ENCODE measurements at regions not wholly inside any gene's neighbourhood (a gene's known extent, or its start where the extent isn't known, plus 50 kb on each side); places are given as distances from the start of the nearest gene placed in this dataset.
"Not testable (repeated sequence)": the region's sequence is repeated elsewhere in the genome, so short reads cannot be mapped to it uniquely, and the experiment has no call there.

DNA sequence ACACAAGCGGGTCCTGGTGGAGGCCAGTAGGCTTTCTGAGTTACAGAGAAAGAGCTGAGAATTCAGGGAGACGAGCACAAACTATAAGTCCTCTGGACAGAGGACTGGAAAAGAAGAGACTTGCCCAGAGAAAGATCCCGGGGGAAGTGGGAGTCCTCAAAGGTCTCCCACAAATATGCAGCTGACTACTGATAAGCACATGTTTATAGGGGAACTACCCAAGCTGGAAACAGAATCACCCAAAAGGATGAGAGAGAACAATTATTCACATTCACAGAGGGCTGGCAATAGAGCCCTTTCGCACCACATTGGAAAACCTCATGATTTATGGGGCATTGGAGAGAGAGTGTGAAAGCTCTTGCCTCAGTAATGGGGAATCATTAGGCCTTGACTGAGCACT, 337.6 kb downstream of the IRS1 start:
- Histone ChIP-seq H3K27ac (no peak overlapping the region), H3K4me3 (no peak overlapping the region)
- TF ChIP-seq, protein P1, sequence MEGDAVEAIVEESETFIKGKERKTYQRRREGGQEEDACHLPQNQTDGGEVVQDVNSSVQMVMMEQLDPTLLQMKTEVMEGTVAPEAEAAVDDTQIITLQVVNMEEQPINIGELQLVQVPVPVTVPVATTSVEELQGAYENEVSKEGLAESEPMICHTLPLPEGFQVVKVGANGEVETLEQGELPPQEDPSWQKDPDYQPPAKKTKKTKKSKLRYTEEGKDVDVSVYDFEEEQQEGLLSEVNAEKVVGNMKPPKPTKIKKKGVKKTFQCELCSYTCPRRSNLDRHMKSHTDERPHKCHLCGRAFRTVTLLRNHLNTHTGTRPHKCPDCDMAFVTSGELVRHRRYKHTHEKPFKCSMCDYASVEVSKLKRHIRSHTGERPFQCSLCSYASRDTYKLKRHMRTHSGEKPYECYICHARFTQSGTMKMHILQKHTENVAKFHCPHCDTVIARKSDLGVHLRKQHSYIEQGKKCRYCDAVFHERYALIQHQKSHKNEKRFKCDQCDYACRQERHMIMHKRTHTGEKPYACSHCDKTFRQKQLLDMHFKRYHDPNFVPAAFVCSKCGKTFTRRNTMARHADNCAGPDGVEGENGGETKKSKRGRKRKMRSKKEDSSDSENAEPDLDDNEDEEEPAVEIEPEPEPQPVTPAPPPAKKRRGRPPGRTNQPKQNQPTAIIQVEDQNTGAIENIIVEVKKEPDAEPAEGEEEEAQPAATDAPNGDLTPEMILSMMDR (IDR thresholded peaks at IDR 0.05), result no peak
- no peak for DNase-seq (ENCODE audit: low spot score)

DNA sequence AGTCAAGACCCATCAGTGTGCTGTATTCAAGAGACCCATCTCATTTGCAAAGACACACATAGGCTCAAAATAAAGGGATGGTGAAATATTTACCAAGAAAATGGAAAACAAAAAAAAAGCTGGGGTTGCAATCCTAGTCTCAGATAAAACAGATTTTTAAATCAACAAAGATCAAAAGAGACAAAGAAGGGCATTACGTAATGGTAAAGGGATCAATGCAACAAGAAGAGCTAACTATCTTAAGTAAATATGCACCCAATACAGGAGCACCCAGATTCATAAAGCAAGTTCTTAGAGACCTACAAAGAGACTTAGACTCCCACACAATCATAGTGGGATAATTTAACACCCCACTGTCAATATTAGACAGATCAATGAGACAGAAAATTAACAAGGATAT, 343.5 kb downstream of the IRS1 start:
- H3K27ac ChIP-seq; H3K4me3 ChIP-seq; DNase-seq (ENCODE audit: low spot score): not testable (repeated sequence)

DNA sequence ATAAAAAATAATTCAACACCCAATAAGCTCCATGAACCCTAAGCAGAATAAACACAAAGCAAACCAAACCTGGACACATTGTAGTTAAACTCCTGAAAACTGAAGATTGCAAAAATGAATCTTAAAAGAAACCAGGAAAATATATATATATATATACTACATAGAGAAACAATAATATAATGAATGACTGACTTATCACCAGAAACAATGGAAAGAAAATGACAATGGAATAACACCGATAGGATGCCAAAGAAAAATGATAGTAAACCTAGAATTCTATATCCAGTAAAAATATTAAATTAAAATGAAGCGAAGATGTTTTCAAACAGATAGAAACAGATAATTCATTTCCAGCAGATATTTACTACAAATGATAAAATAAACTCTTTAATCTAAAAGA, 346.9 kb downstream of the IRS1 start:
- TF ChIP-seq, protein P1 (IDR thresholded peaks at IDR 0.05), result no peak
- Histone ChIP-seq H3K27ac (no peak overlapping the region), H3K4me3 (no peak overlapping the region)
- DNase-seq (ENCODE audit: low spot score), result no peak

DNA sequence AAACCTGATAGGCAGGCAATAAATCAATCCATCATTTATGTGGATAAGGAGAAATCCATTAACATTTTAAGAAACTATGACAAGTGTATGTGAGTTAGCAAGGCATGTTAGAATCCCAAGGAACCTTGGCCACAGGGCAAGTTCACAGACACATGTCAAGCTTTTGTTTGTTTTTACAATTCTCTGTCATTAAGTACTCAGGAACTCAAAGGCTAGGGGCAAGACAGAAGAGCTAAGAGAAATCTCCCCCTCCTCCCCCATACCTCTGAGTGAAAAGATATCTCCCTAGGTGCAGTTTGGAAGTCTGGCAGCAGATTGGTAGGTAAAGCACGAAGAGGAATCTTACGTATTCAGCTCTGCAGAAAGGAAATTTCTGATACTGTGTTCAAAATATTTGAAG, 348.1 kb downstream of the IRS1 start:
- H3K27ac ChIP-seq, result no peak overlapping the region
- no peak overlapping the region for H3K4me3 ChIP-seq
- TF ChIP-seq, protein P1 (IDR thresholded peaks at IDR 0.05), result no peak
- DNase-seq (ENCODE audit: low spot score), result no peak

DNA sequence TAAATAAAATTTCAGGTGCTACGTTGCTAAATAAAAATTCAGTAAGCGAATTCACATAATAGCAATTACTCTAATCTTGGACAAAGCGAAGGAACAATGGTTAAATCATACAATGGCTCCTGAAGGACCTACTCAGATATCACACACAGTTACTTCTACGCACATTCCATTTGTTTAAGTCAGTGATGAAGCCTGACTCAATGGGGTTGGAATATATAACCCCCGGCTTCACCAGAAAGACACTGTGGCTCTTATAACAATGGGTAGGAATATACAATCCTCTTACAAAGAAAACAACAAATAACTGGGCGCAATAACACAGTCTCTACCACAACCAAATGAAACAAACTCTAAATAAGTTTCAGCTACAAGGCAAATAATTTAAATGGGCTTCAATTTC, 349.5 kb downstream of the IRS1 start:
- Histone ChIP-seq H3K27ac (no peak overlapping the region), H3K4me3 (no peak overlapping the region)
- DNase-seq (ENCODE audit: low spot score), result no peak
- TF ChIP-seq, protein P1 (IDR thresholded peaks at IDR 0.05), result no peak

DNA sequence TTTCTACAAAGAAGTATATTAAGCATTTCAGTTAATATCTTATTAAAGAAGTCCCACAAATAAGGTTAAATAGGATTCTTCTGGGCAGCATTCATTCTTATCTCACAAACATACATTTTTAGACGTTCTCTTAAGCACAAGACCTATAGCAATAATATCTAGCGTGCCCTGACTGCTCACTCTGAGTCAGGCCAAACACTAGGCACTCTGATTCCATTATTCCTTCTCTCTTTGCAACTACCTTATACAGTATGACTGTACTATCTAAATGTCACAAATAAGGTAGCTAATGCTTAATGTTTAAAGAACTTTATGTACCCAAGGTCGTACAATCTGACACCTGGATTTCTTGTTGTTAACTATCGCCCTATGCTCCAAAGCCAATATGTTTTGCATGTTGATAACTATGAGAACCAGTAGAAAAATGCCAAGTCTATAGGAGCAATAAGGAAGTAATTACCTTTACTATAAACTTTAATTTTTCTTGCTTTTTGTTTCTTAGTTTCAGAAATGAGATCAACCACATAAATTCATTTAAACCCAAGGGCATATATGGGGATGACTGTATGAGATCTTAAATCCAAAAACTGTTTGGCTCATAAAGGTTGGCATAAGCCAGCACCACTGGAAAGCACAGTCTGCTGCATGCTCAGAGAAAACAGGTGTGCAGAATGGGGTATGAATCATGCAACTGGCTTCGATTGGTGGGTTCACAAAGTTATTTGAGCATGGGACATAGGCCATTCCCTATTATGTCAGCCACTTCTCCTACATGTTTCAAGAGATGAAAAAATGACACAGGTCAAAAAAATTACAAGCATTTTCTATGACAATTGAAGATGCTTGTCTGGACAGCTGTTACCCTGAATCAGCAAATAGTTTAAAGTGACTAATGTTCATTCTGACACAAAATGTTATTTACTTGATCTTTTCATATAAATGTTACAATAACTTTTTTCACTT, 352.0 kb downstream of the IRS1 start:
- Histone ChIP-seq H3K27ac (no peak overlapping the region), H3K4me3 (no peak overlapping the region)
- DNase-seq (ENCODE audit: low spot score), result no peak
- TF ChIP-seq, protein P1 (IDR thresholded peaks at IDR 0.05), result no peak

DNA sequence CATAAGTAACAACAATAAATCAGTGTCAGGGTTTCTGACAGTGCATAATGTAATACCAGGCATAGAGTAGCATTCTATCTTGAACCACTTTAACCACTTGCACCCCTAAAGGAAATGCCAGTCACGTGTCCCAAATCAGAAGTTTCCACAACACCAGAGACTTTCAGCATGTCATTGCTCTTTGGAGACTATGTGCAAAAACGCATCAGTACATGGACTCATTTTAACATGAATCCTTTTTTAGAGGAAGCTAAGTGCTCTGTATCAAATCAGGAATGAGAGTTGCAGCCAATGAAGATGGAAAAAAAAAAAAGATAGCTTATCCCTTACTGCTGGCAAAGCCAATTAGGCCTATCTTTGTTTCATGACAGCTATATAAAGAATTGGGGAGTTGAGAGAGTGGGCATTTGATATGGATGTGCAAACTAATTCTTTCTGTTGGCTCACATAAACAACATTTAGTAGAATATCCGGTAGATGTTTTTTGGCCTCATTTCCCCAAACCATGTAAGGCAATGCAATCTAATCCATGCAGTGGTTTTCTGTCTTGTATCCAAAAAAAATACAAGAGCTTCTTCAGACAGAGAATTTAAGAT, 353.1 kb downstream of the IRS1 start:
- TF ChIP-seq, protein P1 (IDR thresholded peaks at IDR 0.05), result no peak
- Histone ChIP-seq H3K27ac (no peak overlapping the region), H3K4me3 (no peak overlapping the region)
- DNase-seq (ENCODE audit: low spot score), result no peak

Measured in coronary artery (tissue), 2 donors.